ENCODE measurements at regions not wholly inside any gene's neighbourhood (a gene's known extent, or its start where the extent isn't known, plus 50 kb on each side); places are given as distances from the start of the nearest gene placed in this dataset.

- ChIA-PET CTCF (ENCODE audit: low intra/inter-chr PET ratio, low total read pairs) (no interaction called here), POLR2A (no interaction called here)
- DNase-seq (ENCODE audit: low spot score) (no peak), FAIRE-seq (no peak), ATAC-seq (no peak)
- H3K4me2 ChIP-seq (ENCODE audit: low read depth, low read length) = no peak overlapping the region
- no peaks in the 10 kb centered on the region for H3K79me2 ChIP-seq (ENCODE audit: insufficient read depth, low read length)
- no peaks in the 10 kb centered on the region for H4K20me1 ChIP-seq (ENCODE audit: insufficient read depth, low read length)
- no peak for TF ChIP-seq ZMYM3 (CRISPR knock-in tag; IDR thresholded peaks at IDR 0.05)
- no peak for TF ChIP-seq CREM (IDR thresholded peaks at IDR 0.05)
- TF ChIP-seq CREM (CRISPR knock-in tag; IDR thresholded peaks at IDR 0.05) = no peak
- TF ChIP-seq KIAA2018 (CRISPR knock-in tag; IDR thresholded peaks at IDR 0.05; ENCODE audit: borderline replicate concordance) = no peak
- peaks cover 67% of the 10 kb centered on the region for H3K9me3 ChIP-seq (ENCODE audit: low read length)
- WGBS (ENCODE audit: low lambda C conversion rate) = 0% methylated on average over 2 of the region's 2 CpGs
- intact Hi-C loops (cut with micrococcal nuclease; ENCODE audit: unreplicated experiment) (no loop called here), in situ Hi-C loops (cut with HindIII; ENCODE audit: extremely low pct_ligation_motif_present, low pct_unique_long_range_greater_than_20kb) (no loop called here)
- H3K27ac ChIP-seq (ENCODE audit: extremely low read length, insufficient read depth, low read length) = no peak overlapping the region
- BruUV-seq (replicated peaks) = no TSS peak
- no peaks in the 10 kb centered on the region for H3K27me3 ChIP-seq (ENCODE audit: control insufficient read depth in 1 of 2, insufficient read depth in 2 of 2, low read length in 2 of 2)
- no peak overlapping the region for H3K4me3 ChIP-seq (replicated peaks in 1 of 3; ENCODE audit: insufficient read depth in 1 of 3, low read depth in 2 of 3, low read length in 3 of 3)
- H3K9ac ChIP-seq (ENCODE audit: insufficient read depth, low read depth, low read length) = no peak overlapping the region
- H2AFZ ChIP-seq (ENCODE audit: low read length) = no peak overlapping the region
- no peaks in the 10 kb centered on the region for H3K4me1 ChIP-seq (ENCODE audit: insufficient read depth, low read length)
- H3K36me3 ChIP-seq (replicated peaks in 1 of 2; ENCODE audit: control insufficient read depth in 1 of 2, insufficient read depth in 2 of 2, low read length in 2 of 2) = no peaks in the 10 kb centered on the region
These were observed 74.1 kb upstream of the ZNF681 start for GRCh38 chr19:23832717-23833327.
